GM21381 (cell line): ENCODE measurements at regions not wholly inside any gene's neighbourhood (a gene's known extent, or its start where the extent isn't known, plus 50 kb on each side); places are given as distances from the start of the nearest gene placed in this dataset.

ENCODE experiments used
- ATAC-seq: cut with Tn5 transposase; IDR thresholded peaks from one replicate; pipeline ENCODE4 v1.9.1; 2021; ENCODE audit warnings: mild to moderate bottlenecking, moderate library complexity; ENCODE audit not compliant: unreplicated experiment

- ATAC-seq = no peak
These were observed 467.1 kb upstream of the TMPO start for GRCh38 chr12:98048326-98048725.

- ATAC-seq = no peak
These were observed 462.2 kb upstream of the TMPO start for GRCh38 chr12:98053202-98053601.

GRCh38 chr12:98057701-98058100, 457.7 kb upstream of the TMPO start:
- ATAC-seq = no peak

GRCh38 chr12:98058213-98058612, 457.2 kb upstream of the TMPO start:
- ATAC-seq = no peak

- ATAC-seq = no peak
These were observed 456.6 kb upstream of the TMPO start for GRCh38 chr12:98058838-98059237.

- ATAC-seq = no peak
These were observed 455.6 kb upstream of the TMPO start for GRCh38 chr12:98059659-98060343.

- no peak for ATAC-seq
These were observed 455.0 kb upstream of the TMPO start for GRCh38 chr12:98060411-98060810.

- ATAC-seq = no peak
These were observed 452.7 kb upstream of the TMPO start for GRCh38 chr12:98062464-98063245.

- no peak for ATAC-seq
These were observed 450.9 kb upstream of the TMPO start for GRCh38 chr12:98064501-98064900.

GRCh38 chr12:98067795-98068194, 447.6 kb upstream of the TMPO start:
- no peak for ATAC-seq

GRCh38 chr12:98073610-98074009, 441.8 kb upstream of the TMPO start:
- ATAC-seq = no peak

GRCh38 chr12:98074286-98074685, 441.1 kb upstream of the TMPO start:
- no peak for ATAC-seq

- ATAC-seq = no peak
These were observed 431.0 kb upstream of the TMPO start for GRCh38 chr12:98084391-98084790.

GRCh38 chr12:98085046-98085755, 430.2 kb upstream of the TMPO start:
- ATAC-seq = no peak

- ATAC-seq = no peak
These were observed 424.7 kb upstream of the TMPO start for GRCh38 chr12:98090731-98091130.

- no peak for ATAC-seq
These were observed 419.0 kb upstream of the TMPO start for GRCh38 chr12:98096436-98096835.

GRCh38 chr12:98106031-98106683, 409.2 kb upstream of the TMPO start:
- ATAC-seq = no peak

- no peak for ATAC-seq
These were observed 406.1 kb upstream of the TMPO start for GRCh38 chr12:98109266-98109665.

GRCh38 chr12:98110536-98110935, 404.9 kb upstream of the TMPO start:
- ATAC-seq = no peak

- ATAC-seq = no peak
These were observed 401.8 kb upstream of the TMPO start for GRCh38 chr12:98113548-98113947.

- no peak for ATAC-seq
These were observed 393.4 kb upstream of the TMPO start for GRCh38 chr12:98121963-98122362.
